IPS-18a (cell line): ENCODE measurements at regions not wholly inside any gene's neighbourhood (a gene's known extent, or its start where the extent isn't known, plus 50 kb on each side); places are given as distances from the start of the nearest gene placed in this dataset.

Experiments used
- H3K27ac ChIP-seq: one replicate; pipeline ENCODE4 v1.5.1; 2013; ENCODE audit warnings: low read length
- H3K27me3 ChIP-seq: one replicate; pipeline ENCODE4 v1.6.1; 2013; ENCODE audit warnings: mild to moderate bottlenecking, low read length; ENCODE audit not compliant: control insufficient read depth, insufficient read depth
- H3K36me3 ChIP-seq: one replicate; pipeline ENCODE4 v1.6.1; 2013; ENCODE audit warnings: low read depth, low read length; ENCODE audit not compliant: control insufficient read depth
- H3K4me1 ChIP-seq: one replicate; pipeline ENCODE4 v1.6.1; 2013; ENCODE audit warnings: low read depth, low read length; ENCODE audit not compliant: control insufficient read depth
- H3K4me3 ChIP-seq: one replicate; pipeline ENCODE4 v1.5.1; 2013; ENCODE audit warnings: low read length
- H3K9ac ChIP-seq: one replicate; pipeline ENCODE4 v1.6.1; 2013; ENCODE audit warnings: mild to moderate bottlenecking, low read length, moderate library complexity
- H3K9me3 ChIP-seq: one replicate; pipeline ENCODE4 v1.6.1; 2013; ENCODE audit warnings: low read depth, low read length; ENCODE audit not compliant: control insufficient read depth

GRCh38 chr4:123477711-123478209 lies 81.2 kb downstream of the SPRY1 start:
- H3K36me3 ChIP-seq, result no peaks in the 10 kb centered on the region
- peaks cover 8% of the 10 kb centered on the region for H3K4me1 ChIP-seq
- H3K9me3 ChIP-seq, result no peaks in the 10 kb centered on the region
- H3K27ac ChIP-seq, result no peak overlapping the region
- H3K9ac ChIP-seq, result no peak overlapping the region
- H3K27me3 ChIP-seq, result no peaks in the 10 kb centered on the region
- H3K4me3 ChIP-seq, result no peak overlapping the region

- H3K9me3 ChIP-seq, result no peaks in the 10 kb centered on the region
- no peak overlapping the region for H3K4me3 ChIP-seq
- no peaks in the 10 kb centered on the region for H3K27me3 ChIP-seq
- no peak overlapping the region for H3K27ac ChIP-seq
- no peak overlapping the region for H3K9ac ChIP-seq
- no peaks in the 10 kb centered on the region for H3K36me3 ChIP-seq
- H3K4me1 ChIP-seq, result peaks cover 8% of the 10 kb centered on the region
Measured at GRCh38 chr4:123478859-123479345, 82.3 kb downstream of the SPRY1 start.

GRCh38 chr4:123479944-123480343 lies 83.3 kb downstream of the SPRY1 start:
- no peaks in the 10 kb centered on the region for H3K36me3 ChIP-seq
- H3K9ac ChIP-seq, result no peak overlapping the region
- no peak overlapping the region for H3K27ac ChIP-seq
- peaks cover 8% of the 10 kb centered on the region for H3K4me1 ChIP-seq
- H3K4me3 ChIP-seq, result no peak overlapping the region
- no peaks in the 10 kb centered on the region for H3K9me3 ChIP-seq
- H3K27me3 ChIP-seq, result no peaks in the 10 kb centered on the region

GRCh38 chr4:123480706-123481418 lies 84.3 kb downstream of the SPRY1 start:
- H3K4me3 ChIP-seq, result no peak overlapping the region
- H3K9ac ChIP-seq, result no peak overlapping the region
- H3K27ac ChIP-seq, result no peak overlapping the region

GRCh38 chr4:123481717-123482116 lies 85.1 kb downstream of the SPRY1 start:
- H3K9ac ChIP-seq, result no peak overlapping the region
- H3K4me1 ChIP-seq, result peaks cover 8% of the 10 kb centered on the region
- H3K36me3 ChIP-seq, result no peaks in the 10 kb centered on the region
- H3K27ac ChIP-seq, result no peak overlapping the region
- no peaks in the 10 kb centered on the region for H3K9me3 ChIP-seq
- no peak overlapping the region for H3K4me3 ChIP-seq
- H3K27me3 ChIP-seq, result no peaks in the 10 kb centered on the region

More at GRCh38 chr4:123480706-123481418, 84.3 kb downstream of the SPRY1 start:
- H3K27me3 ChIP-seq, result no peaks in the 10 kb centered on the region
- H3K4me1 ChIP-seq, result peaks cover 8% of the 10 kb centered on the region
- no peaks in the 10 kb centered on the region for H3K36me3 ChIP-seq
- no peaks in the 10 kb centered on the region for H3K9me3 ChIP-seq

- no peak overlapping the region for H3K9ac ChIP-seq
- no peaks in the 10 kb centered on the region for H3K9me3 ChIP-seq
- H3K27me3 ChIP-seq, result no peaks in the 10 kb centered on the region
- H3K4me1 ChIP-seq, result no peaks in the 10 kb centered on the region
- no peaks in the 10 kb centered on the region for H3K36me3 ChIP-seq
- no peak overlapping the region for H3K27ac ChIP-seq
- H3K4me3 ChIP-seq, result no peak overlapping the region
Measured at GRCh38 chr4:123484291-123484926, 87.8 kb downstream of the SPRY1 start.

- Histone ChIP-seq H3K27ac (no peak overlapping the region), H3K4me1 (no peaks in the 10 kb centered on the region), H3K4me3 (no peak overlapping the region), H3K36me3 (no peaks in the 10 kb centered on the region), H3K9ac (no peak overlapping the region), H3K27me3 (no peaks in the 10 kb centered on the region), H3K9me3 (no peaks in the 10 kb centered on the region)
Measured at GRCh38 chr4:123485601-123486000, 89.0 kb downstream of the SPRY1 start.

GRCh38 chr4:123488916-123489315 lies 92.3 kb downstream of the SPRY1 start:
- H3K9me3 ChIP-seq, result no peaks in the 10 kb centered on the region
- H3K4me3 ChIP-seq, result no peak overlapping the region

GRCh38 chr4:123495530-123495929 lies 98.9 kb downstream of the SPRY1 start:
- no peak overlapping the region for H3K9ac ChIP-seq
- peaks cover 11% of the 10 kb centered on the region for H3K9me3 ChIP-seq
- H3K4me3 ChIP-seq, result no peak overlapping the region
- no peaks in the 10 kb centered on the region for H3K27me3 ChIP-seq
- H3K27ac ChIP-seq, result no peak overlapping the region
- H3K36me3 ChIP-seq, result no peaks in the 10 kb centered on the region
- peaks cover 4% of the 10 kb centered on the region for H3K4me1 ChIP-seq

More at GRCh38 chr4:123488916-123489315, 92.3 kb downstream of the SPRY1 start:
- Histone ChIP-seq H3K27me3 (no peaks in the 10 kb centered on the region), H3K9ac (no peak overlapping the region), H3K27ac (no peak overlapping the region), H3K36me3 (no peaks in the 10 kb centered on the region), H3K4me1 (no peaks in the 10 kb centered on the region)

GRCh38 chr4:123496421-123496820 lies 99.8 kb downstream of the SPRY1 start:
- H3K36me3 ChIP-seq, result no peaks in the 10 kb centered on the region
- H3K27me3 ChIP-seq, result no peaks in the 10 kb centered on the region
- H3K9me3 ChIP-seq, result peaks cover 13% of the 10 kb centered on the region
- peaks cover 4% of the 10 kb centered on the region for H3K4me1 ChIP-seq
- H3K9ac ChIP-seq, result no peak overlapping the region
- no peak overlapping the region for H3K27ac ChIP-seq
- no peak overlapping the region for H3K4me3 ChIP-seq

GRCh38 chr4:123497340-123497739 lies 100.7 kb downstream of the SPRY1 start:
- Histone ChIP-seq H3K36me3 (no peaks in the 10 kb centered on the region), H3K9ac (no peak overlapping the region), H3K4me3 (no peak overlapping the region), H3K4me1 (peaks cover 13% of the 10 kb centered on the region), H3K27me3 (no peaks in the 10 kb centered on the region), H3K9me3 (peaks cover 13% of the 10 kb centered on the region), H3K27ac (no peak overlapping the region)
